ENCODE measurements at regions not wholly inside any gene's neighbourhood (a gene's known extent, or its start where the extent isn't known, plus 50 kb on each side); places are given as distances from the start of the nearest gene placed in this dataset.

- TF ChIP-seq POLR2A (IDR thresholded peaks at IDR 0.05) (no peak), CTCF (IDR thresholded peaks at IDR 0.05) (no peak), POLR2AphosphoS5 (IDR thresholded peaks at IDR 0.05) (no peak)
These were observed 2141.0 kb upstream of the ACO1 start for GRCh38 chr9:30243467-30243866.

All from prostate gland (tissue), 2 donors.